HPDE6-E6E7 (cell line): ENCODE measurements at regions not wholly inside any gene's neighbourhood (a gene's known extent, or its start where the extent isn't known, plus 50 kb on each side); places are given as distances from the start of the nearest gene placed in this dataset.
A peak's percentile ranks its signal among the peaks of the same experiment; 100 is the strongest.

ENCODE experiments used
- DNase-seq: peaks from one replicate; pipeline ENCODE4 v3.0.0; 2011; ENCODE audit warnings: missing footprints; ENCODE audit errors: extremely low spot score

DNA sequence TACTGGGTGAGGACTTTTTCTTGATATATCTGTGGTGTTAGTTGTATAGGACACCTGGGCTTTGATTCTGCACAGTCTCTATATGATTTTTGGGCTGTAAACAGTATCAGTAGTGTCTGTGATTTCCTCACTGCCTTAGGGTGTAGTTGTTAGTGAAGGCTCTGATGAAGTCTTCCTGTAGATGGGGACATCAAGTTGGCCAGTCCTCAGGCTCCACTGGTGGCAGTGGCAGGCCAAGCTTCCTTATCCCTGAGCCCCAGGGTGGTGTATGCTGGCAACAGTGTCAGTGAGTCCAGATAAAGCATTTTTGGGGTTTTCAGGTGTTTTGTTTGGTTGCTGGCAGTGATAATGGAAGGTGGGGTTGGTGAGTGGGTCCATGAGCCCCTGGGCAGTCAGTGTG lies 961.4 kb downstream of the DSC3 start:
- no peak for DNase-seq

GRCh38 chr18:30072609-30073385 lies 969.7 kb downstream of the DSC3 start:
- DNase-seq, result no peak

DNA sequence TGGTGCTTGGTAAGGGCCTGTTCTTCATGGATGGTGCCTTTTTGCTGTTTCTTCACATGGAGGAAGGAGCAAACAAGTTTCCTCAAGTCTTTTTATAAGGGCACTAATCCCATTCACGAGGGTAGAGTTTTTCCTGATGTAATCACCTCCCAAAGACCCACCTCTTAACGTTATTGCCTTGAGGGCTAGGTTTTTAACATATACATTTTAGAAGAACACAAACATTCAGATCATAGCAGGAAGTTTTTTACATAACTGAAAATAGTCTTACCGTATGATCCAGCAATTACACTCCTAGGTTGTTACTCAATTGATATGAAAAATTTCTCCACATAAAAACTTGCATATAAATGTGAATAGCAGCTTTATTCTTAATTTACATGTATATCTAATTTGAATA lies 976.3 kb downstream of the DSC3 start:
- DNase-seq, result no peak

DNA sequence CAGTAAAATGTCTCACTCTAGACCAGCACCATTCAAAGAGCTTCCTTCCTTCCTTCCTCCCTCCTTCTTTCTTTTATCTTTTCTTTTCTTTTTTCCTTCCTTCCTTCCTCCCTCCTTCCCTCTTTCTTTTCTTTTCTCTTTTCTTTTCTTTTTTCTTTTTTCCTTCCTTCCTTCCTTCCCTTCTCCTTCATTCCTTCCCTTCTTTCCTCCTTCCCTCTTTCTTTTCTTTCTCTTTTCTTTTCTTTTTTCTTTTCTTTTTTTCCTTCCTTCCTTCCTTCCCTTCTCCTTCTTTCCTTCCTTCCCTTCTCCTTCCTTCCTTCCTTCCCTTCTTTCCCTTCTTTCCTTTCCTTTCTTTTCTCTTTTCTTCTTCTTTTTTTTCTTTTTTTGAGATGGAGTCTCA lies 985.1 kb downstream of the DSC3 start:
- DNase-seq, result no peak

GRCh38 chr18:30056528-30056927 lies 986.0 kb downstream of the DSC3 start:
- no peak for DNase-seq

DNA sequence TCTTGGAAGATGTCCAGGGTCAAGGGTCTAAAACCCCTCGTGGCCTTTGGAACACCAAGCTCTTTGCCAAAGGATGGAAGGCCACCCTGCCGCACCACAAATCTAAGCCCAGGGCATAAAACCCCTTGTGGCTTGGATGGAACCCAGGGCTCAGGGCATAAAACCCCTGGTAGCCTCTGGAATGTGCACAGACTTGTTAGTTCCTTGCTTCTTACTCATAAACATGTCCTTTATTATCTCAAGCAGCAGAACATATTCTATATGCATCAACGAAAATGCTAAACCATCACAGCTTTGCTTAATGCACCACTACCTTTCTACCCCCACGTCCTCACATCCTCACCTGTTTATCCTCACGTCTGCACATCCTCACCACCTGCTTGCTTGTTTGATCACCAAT lies 998.0 kb downstream of the DSC3 start:
- DNase-seq, result no peak

DNA sequence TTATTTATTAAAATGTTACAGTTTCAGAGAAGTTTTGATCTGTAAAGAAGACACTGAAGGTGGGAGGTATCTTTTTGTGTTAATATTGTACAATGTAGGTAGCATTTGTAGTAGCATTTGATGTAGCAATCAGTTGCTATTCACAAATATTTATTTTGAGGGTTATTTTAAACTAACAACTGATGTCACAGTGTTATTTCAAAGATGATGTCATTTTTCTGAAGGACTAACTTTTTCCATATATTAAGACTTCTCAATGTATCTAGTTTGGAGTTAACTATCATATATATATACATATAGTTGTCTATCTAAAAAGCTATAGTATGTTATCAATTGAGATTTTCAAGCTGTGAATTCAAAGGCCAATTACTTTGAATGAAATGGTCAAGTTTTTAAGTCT lies 1003.3 kb downstream of the DSC3 start:
- no peak for DNase-seq

- DNase-seq, result no peak
Measured at GRCh38 chr18:30034818-30035217, 1007.7 kb downstream of the DSC3 start.

DNA sequence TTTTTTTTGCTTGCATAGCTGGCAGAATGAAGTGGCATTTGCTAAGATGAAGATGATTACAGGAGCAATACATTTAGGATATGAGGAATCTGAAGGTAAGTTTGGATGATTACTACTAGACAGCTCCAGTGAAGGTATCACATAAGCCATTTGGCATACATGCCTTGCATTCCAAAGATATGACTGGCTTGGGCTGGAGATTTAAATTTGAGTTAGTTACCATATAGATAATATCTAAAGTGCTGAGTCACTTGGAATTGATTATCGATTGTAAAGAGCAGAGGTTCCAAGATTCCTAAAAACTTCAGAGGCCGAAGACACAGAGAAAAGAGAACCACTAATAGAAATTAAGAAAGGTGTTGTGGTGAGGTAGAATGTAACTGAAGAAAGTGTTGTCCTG lies 1026.4 kb downstream of the DSC3 start:
- no peak for DNase-seq

- DNase-seq, result no peak
Measured at GRCh38 chr18:30004965-30005364, 1037.6 kb downstream of the DSC3 start.

DNA sequence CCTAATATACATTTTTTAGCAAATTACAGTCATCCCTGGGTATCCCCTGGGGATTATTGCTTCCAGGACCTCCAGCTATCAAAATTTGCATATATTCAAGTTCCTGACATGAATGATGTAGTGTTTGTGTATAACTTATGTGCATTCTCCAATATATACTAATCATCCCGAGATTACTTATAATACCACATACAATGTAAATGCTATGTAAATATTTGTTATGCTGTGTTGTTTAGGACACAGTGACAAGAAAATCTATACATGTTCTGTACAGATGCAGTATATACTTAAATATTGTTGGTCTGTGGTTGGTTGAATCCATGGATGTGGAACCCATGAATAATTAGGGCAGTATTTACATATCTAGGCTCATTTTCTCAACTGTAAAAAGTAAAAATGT lies 1060.3 kb downstream of the DSC3 start:
- DNase-seq, result no peak

GRCh38 chr18:29979881-29980280 lies 1062.7 kb downstream of the DSC3 start:
- DNase-seq, result no peak

DNA sequence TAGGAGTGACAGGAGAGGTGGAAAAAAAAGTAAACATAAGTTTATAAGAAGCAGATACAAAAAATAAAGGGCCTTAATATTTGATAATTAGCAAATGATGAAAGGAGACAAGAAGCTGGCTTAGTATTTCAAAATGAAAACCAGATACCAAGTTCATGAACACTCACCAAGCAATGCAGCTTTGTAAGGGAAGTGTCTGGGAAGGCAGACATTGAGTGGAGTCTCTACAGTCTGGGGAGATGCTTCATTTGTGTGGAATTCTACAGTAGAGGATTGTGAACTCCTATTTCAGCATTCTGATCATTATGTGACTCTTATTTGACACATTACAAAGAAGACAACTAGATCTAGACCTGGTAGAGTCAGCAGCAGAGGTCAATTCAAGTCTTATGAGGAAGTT lies 1072.7 kb downstream of the DSC3 start:
- no peak for DNase-seq

DNA sequence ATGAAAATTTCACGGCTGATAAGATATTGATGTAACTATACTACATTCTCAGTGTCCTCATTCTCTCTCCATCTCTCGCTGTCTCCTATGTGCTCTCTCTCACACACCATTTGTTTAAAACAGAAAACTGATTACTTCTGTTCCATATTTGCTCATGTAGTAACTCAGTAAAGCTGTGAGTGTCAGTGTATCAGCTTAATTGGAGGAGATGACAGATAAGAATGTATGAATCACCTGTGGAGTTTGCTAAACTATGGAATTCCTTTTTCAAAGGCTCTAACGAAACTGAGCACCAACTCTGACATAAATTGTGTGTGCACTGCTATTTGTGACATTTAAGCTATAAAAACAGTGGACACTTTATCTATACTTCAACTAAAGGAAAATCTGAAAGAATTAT lies 1080.0 kb downstream of the DSC3 start:
- DNase-seq, result peak; percentile 1

- no peak for DNase-seq
Measured at GRCh38 chr18:29960539-29960938, 1082.0 kb downstream of the DSC3 start.

- DNase-seq, result no peak
Measured at GRCh38 chr18:29930231-29930630, 1112.3 kb downstream of the DSC3 start.

GRCh38 chr18:29928081-29928480 lies 1114.5 kb downstream of the DSC3 start:
- DNase-seq, result no peak

GRCh38 chr18:29925566-29925965 lies 1117.0 kb downstream of the DSC3 start:
- no peak for DNase-seq

- DNase-seq, result no peak
Measured at GRCh38 chr18:29912351-29912750, 1130.2 kb downstream of the DSC3 start.

GRCh38 chr18:29892960-29893558 lies 1149.5 kb downstream of the DSC3 start:
- no peak for DNase-seq

GRCh38 chr18:29883114-29883513 lies 1159.4 kb downstream of the DSC3 start:
- no peak for DNase-seq

DNA sequence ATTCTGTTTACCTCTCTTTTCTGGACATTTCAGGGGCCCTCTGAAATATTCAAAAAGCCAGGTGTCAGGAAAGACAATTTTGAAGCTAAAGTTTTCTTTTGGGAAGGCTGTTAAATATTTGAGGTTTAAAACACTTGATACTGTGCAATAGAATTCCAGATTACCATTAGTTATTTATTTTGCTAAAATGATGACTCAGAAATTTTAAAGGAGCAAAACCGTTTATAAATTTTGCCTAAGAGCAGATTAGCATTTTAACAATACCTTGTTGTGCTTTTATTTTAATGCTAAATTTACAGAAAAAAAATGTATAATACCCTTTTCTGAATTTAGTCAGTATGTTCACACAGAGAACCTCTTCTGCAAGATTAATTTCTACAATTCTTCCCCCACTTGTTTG lies 1159.9 kb downstream of the DSC3 start:
- no peak for DNase-seq

GRCh38 chr18:29879763-29880162 lies 1162.8 kb downstream of the DSC3 start:
- DNase-seq, result no peak
